Vagina (tissue), 2 donors: ENCODE measurements at regions not wholly inside any gene's neighbourhood (a gene's known extent, or its start where the extent isn't known, plus 50 kb on each side); places are given as distances from the start of the nearest gene placed in this dataset.

Source experiments
- DNase-seq, 2 donors: peaks; one replicate each; pipeline ENCODE4 v3.0.0-alpha.2; 2017; ENCODE audit errors: extremely low spot score in 2 of 2
- H3K27ac ChIP-seq: fragments of 200-600 bp; sonication (generic); one replicate; pipeline ENCODE4 v1.5.1; 2019
- H3K27me3 ChIP-seq: fragments of 200-600 bp; sonication (generic); one replicate; pipeline ENCODE4 v1.5.1; 2019
- H3K36me3 ChIP-seq, 2 donors: fragments of 200-600 bp; sonication (generic); one replicate each; pipeline ENCODE4 v1.5.1; 2017 to 2019
- H3K4me1 ChIP-seq: fragments of 200-600 bp; sonication (generic); one replicate; pipeline ENCODE4 v1.5.1; 2019
- H3K4me3 ChIP-seq, 2 donors: fragments of 200-600 bp; sonication (generic); 1 replicate in 1 of 2; 2 replicates in 1 of 2; pipeline ENCODE4 v1.5.1; 2016 to 2019
- H3K9me3 ChIP-seq: fragments of 200-600 bp; sonication (generic); one replicate; pipeline ENCODE4 v1.5.1; 2019
- POLR2A ChIP-seq, 2 donors: fragments of 450-650 bp; IDR thresholded peaks; one replicate each; pipeline ENCODE4 v1.6.1; 2017; ENCODE audit warnings: antibody characterized with exemption in 2 of 2, mild to moderate bottlenecking in 2 of 2, moderate library complexity in 2 of 2
- POLR2AphosphoS5 ChIP-seq, 2 donors: sonication (generic); formaldehyde crosslinking; IDR thresholded peaks; one replicate each; pipeline ENCODE4 v1.9.0; 2017; ENCODE audit warnings: antibody characterized with exemption in 2 of 2, mild to moderate bottlenecking in 2 of 2, low read depth in 1 of 2; ENCODE audit not compliant: insufficient read depth in 1 of 2
- intact Hi-C: fragments of 100-400 bp; cut with DNase I; formaldehyde crosslinking; loops from one replicate; pipeline ENCODE4 v1.15.1; 2023
- TF ChIP-seq, protein P1 (sequence below), 3 experiments: fragments of 450-650 bp in 2 of 3; fragments of 200-600 bp in 1 of 3; sonication (generic) in 1 of 3; IDR thresholded peaks; one replicate each; pipeline ENCODE4 v1.5.1; 2017 to 2019; ENCODE audit warnings: antibody characterized with exemption in 3 of 3, mild to moderate bottlenecking in 2 of 3, moderate library complexity in 2 of 3

DNA sequence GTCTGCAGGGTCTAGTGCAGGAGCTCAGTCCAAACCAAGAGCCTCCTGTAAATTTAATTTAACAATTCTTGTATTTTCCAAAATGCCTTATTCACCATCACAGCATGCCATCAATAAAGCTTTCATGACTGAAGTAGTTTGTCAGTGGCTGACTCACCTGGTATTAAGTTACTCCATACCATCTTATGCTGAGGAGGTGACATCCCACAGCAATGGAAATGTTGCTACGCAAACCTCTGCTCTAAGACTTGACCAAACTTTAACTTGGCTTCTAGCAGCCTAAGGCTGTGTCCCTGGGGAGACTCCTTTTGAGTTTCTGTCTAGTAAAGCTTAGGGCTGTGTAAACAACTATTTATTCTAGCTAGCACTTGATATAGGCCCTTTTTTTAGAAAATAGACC, 1231.3 kb upstream of the CDH18 start:
- H3K27me3 ChIP-seq: no peaks in the 10 kb centered on the region
- H3K4me3 ChIP-seq: no peak overlapping the region
- H3K4me1 ChIP-seq: no peaks in the 10 kb centered on the region
- intact Hi-C loops: no loop called here
- no peak for TF ChIP-seq POLR2AphosphoS5 (IDR thresholded peaks at IDR 0.05; ENCODE audit: insufficient read depth in 1 of 2, low read depth in 1 of 2)
- TF ChIP-seq, protein P1, sequence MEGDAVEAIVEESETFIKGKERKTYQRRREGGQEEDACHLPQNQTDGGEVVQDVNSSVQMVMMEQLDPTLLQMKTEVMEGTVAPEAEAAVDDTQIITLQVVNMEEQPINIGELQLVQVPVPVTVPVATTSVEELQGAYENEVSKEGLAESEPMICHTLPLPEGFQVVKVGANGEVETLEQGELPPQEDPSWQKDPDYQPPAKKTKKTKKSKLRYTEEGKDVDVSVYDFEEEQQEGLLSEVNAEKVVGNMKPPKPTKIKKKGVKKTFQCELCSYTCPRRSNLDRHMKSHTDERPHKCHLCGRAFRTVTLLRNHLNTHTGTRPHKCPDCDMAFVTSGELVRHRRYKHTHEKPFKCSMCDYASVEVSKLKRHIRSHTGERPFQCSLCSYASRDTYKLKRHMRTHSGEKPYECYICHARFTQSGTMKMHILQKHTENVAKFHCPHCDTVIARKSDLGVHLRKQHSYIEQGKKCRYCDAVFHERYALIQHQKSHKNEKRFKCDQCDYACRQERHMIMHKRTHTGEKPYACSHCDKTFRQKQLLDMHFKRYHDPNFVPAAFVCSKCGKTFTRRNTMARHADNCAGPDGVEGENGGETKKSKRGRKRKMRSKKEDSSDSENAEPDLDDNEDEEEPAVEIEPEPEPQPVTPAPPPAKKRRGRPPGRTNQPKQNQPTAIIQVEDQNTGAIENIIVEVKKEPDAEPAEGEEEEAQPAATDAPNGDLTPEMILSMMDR (IDR thresholded peaks at IDR 0.05): no peak
- TF ChIP-seq POLR2A (IDR thresholded peaks at IDR 0.05): no peak
- no peak overlapping the region for H3K27ac ChIP-seq
- DNase-seq: no peak
- H3K36me3 ChIP-seq: no peaks in the 10 kb centered on the region
- H3K9me3 ChIP-seq: no peaks in the 10 kb centered on the region

DNA sequence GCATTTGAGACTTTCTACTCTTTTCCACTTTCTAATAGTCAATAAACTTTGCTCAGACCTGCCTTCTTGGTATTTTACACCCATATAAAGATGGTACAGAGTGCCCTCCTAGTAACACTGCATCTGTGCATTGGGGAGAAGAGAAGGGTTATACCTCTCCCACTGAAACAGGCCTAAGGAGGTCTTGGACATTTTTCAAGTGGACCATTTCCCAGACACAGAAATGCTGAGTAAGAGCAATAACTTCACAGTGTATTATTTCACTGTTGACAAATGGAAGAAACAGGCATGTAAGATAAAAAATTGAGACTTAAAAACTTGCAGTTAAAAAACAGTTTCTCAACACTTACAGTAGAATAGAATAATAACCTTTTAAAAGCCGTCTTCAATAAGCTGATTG, 1224.0 kb upstream of the CDH18 start:
- intact Hi-C loops: no loop called here
- TF ChIP-seq, protein P1 (IDR thresholded peaks at IDR 0.05): no peak
- TF ChIP-seq POLR2A (IDR thresholded peaks at IDR 0.05) (no peak), POLR2AphosphoS5 (IDR thresholded peaks at IDR 0.05; ENCODE audit: insufficient read depth in 1 of 2, low read depth in 1 of 2) (no peak)
- H3K27me3 ChIP-seq: no peaks in the 10 kb centered on the region

DNA sequence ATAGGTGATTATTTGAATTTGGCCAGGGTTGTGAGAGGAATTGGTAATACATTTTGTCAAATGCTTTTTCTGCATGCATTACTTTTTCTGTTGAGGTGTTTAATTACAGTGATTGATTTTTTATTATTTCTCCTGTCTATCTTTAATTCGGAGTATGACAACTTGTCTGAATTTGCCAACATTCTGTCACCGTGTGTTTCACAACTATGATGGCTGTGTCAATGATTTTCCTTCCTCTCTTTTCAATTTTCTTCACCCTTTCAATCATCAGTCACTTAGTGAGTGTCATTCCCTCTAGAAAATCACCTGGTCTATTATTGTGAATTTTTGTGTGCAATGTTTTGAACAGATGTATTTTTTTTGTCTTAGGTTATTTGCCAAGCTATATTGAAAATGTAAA, 1221.4 kb upstream of the CDH18 start:
- Histone ChIP-seq H3K4me3 (no peak overlapping the region), H3K27me3 (no peaks in the 10 kb centered on the region), H3K27ac (no peak overlapping the region), H3K36me3 (no peaks in the 10 kb centered on the region), H3K4me1 (no peaks in the 10 kb centered on the region), H3K9me3 (no peaks in the 10 kb centered on the region)
- intact Hi-C loops: no loop called here
- TF ChIP-seq POLR2A (IDR thresholded peaks at IDR 0.05) (no peak), POLR2AphosphoS5 (IDR thresholded peaks at IDR 0.05; ENCODE audit: insufficient read depth in 1 of 2, low read depth in 1 of 2) (no peak)
- TF ChIP-seq, protein P1 (IDR thresholded peaks at IDR 0.05): no peak
- DNase-seq: no peak

More for the DNA sequence above, 1224.0 kb upstream of the CDH18 start:
- H3K27ac ChIP-seq: no peak overlapping the region
- no peaks in the 10 kb centered on the region for H3K36me3 ChIP-seq
- H3K9me3 ChIP-seq: no peaks in the 10 kb centered on the region
- DNase-seq: no peak
- no peaks in the 10 kb centered on the region for H3K4me1 ChIP-seq
- H3K4me3 ChIP-seq: no peak overlapping the region

DNA sequence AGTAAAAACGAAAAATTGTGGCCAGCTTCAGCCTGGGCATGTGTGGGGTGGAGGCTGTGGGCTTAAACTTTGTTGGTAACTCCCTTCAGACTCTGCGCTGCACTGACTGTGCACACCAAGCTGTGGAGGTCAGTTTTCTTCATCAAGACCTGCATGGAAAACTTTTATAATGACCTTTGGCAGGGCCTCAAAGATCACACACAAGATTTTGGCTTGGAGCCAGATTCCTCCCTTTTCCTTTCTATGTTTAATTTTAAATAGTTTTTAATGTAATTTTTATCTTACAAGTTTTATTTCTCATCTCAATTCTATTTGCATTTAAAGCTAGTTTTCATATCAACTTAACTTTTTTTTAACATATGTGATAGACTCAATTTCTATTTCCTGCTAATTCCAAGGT, 1211.1 kb upstream of the CDH18 start:
- Histone ChIP-seq H3K27me3 (no peaks in the 10 kb centered on the region), H3K9me3 (no peaks in the 10 kb centered on the region), H3K4me1 (no peaks in the 10 kb centered on the region), H3K27ac (no peak overlapping the region), H3K4me3 (no peak overlapping the region), H3K36me3 (no peaks in the 10 kb centered on the region)
- intact Hi-C loops: no loop called here
- no peak for DNase-seq
- TF ChIP-seq POLR2AphosphoS5 (IDR thresholded peaks at IDR 0.05; ENCODE audit: insufficient read depth in 1 of 2, low read depth in 1 of 2): no peak
- TF ChIP-seq, protein P1 (IDR thresholded peaks at IDR 0.05): no peak
- no peak for TF ChIP-seq POLR2A (IDR thresholded peaks at IDR 0.05)

DNA sequence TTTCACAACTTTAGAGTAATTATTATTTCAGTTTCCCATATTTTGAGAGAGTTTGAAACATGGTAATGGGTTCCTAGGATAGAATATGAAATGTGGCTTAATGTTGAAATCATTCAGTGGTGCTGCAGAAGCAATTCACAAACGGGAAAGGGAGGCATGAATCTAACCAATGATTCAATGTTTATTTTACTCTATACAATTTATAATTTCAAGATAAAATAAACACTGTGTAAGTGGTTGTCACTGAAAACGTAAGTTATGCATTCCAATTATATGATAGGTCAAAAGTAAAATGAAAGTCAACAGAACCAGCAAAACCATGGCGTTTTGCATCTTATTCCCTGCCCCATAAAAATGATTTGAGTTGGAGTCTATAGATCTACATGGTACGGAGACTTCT, 1207.1 kb upstream of the CDH18 start:
- Histone ChIP-seq H3K36me3 (no peaks in the 10 kb centered on the region), H3K9me3 (no peaks in the 10 kb centered on the region), H3K4me1 (no peaks in the 10 kb centered on the region), H3K27ac (no peak overlapping the region), H3K27me3 (no peaks in the 10 kb centered on the region), H3K4me3 (no peak overlapping the region)
- TF ChIP-seq POLR2A (IDR thresholded peaks at IDR 0.05): no peak
- TF ChIP-seq, protein P1 (IDR thresholded peaks at IDR 0.05): no peak
- TF ChIP-seq POLR2AphosphoS5 (IDR thresholded peaks at IDR 0.05; ENCODE audit: insufficient read depth in 1 of 2, low read depth in 1 of 2): no peak
- no peak for DNase-seq
- intact Hi-C loops: no loop called here
